Astrocyte of the hippocampus (primary cell): ENCODE measurements at regions not wholly inside any gene's neighbourhood (a gene's known extent, or its start where the extent isn't known, plus 50 kb on each side); places are given as distances from the start of the nearest gene placed in this dataset.

Experiments used
- DNase-seq: peaks from one replicate; pipeline ENCODE4 v3.0.0; 2011; ENCODE audit warnings: low read depth, low spot score

DNA sequence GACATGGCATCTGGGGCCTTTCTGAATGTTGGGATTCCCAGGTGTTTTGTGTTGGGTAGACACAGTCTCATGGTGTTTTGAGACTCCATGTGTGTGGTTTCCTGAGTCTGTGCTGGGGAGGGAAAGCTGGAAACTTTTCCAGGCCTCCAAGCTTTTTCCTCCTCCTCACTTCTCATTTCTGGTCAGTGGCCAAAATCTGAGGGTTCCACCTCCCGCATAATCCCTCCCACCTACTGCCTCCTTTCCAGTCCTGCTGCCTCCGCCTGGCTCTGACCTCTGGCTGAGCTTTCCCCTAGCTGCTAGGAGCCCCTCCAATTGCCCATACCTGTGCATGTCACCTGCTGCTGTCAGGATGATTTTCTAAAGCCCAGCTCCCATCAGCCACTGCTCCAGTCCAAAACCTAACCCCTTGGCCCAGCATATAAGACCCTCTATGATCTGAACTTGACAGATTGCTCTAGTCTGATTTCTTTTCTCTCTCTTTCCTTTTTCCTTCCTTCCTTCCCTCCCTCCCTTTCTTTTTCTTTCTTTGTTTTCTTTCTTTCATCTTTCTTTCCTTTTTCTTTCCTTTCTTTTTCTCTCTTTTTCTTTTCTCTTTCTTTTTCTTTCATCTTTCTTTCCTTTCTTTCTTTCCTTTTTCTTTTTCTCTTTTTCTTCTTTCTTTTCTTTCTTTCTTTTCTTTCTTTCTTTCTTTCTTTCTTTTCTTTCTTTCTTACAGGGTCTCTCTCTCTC is 51.4 kb upstream of the NECTIN1 start:
- DNase-seq: no peak

DNA sequence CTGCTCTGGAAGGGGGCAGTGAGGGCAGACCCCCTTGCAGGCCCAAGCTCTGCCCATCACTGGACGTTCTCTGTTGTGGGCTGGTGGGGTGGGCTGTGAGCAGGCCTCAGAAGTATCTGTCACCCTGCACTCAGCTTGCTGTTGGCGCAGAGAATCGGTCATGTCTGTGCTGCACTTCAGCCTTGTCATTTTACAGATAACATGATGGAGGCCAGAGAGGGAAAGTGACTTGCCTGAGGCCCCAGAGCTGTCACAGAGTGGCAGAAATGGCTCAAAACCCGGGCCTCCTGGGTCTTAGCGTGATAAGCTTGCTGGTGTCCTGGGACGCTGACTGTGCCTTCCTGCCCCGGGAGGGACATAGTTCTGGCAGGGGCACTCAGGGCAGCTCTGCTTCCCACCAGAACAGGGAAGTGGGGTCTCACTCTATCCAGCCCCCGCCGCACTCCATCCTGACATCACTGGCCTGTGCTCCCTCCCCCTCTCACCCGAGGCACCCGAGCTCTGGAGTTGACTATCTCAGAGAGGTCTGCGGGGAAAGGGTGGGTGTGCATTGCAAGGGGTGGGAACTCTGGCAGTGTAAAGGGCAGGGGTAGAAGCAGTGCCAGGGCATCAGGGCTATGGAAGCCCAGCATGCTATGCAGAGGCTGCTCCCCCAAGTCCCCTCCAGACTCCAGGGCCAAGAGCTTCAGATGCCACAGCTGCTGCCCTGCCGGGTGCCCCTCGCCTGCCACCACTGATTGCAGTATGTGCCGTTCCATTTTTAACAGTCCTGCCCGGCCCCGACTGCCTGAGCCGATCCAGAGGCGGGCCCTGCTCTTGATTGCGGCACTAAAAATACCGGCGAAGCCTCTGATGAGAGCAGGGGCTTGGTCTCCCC is 50.4 kb upstream of the NECTIN1 start:
- no peak for DNase-seq
